ENCODE measurements at regions not wholly inside any gene's neighbourhood (a gene's known extent, or its start where the extent isn't known, plus 50 kb on each side); places are given as distances from the start of the nearest gene placed in this dataset.

GRCh38 chr18:2340335-2340734 is 231.0 kb downstream of the METTL4 start:
- Histone ChIP-seq H3K27me3 (replicated peaks) (no peaks in the 10 kb centered on the region), H3K36me3 (replicated peaks) (no peaks in the 10 kb centered on the region), H3K27ac (no peak overlapping the region), H3K4me3 (ENCODE audit: low read depth, low read length) (no peak overlapping the region)
- DNase-seq, result no peak
- in situ Hi-C loops (cut with HindIII; ENCODE audit: low pct_ligation_motif_present, low sequenced_read_pairs), result no loop called here
- no peak for TF ChIP-seq CTCF (IDR thresholded peaks at IDR 0.05; ENCODE audit: low read depth, low read length, missing control alignments)

GRCh38 chr18:2348003-2348402 is 223.3 kb downstream of the METTL4 start:
- DNase-seq, result no peak
- no peaks in the 10 kb centered on the region for H3K36me3 ChIP-seq (replicated peaks)
- no peak overlapping the region for H3K4me3 ChIP-seq (ENCODE audit: low read depth, low read length)
- H3K27ac ChIP-seq, result no peak overlapping the region
- TF ChIP-seq CTCF (IDR thresholded peaks at IDR 0.05; ENCODE audit: low read depth, low read length, missing control alignments), result no peak
- in situ Hi-C loops (cut with HindIII; ENCODE audit: low pct_ligation_motif_present, low sequenced_read_pairs), result no loop called here
- H3K27me3 ChIP-seq (replicated peaks), result no peaks in the 10 kb centered on the region

- no peak overlapping the region for H3K4me3 ChIP-seq (ENCODE audit: low read depth, low read length)
- H3K36me3 ChIP-seq (replicated peaks), result no peaks in the 10 kb centered on the region
- in situ Hi-C loops (cut with HindIII; ENCODE audit: low pct_ligation_motif_present, low sequenced_read_pairs), result no loop called here
- no peak for TF ChIP-seq CTCF (IDR thresholded peaks at IDR 0.05; ENCODE audit: low read depth, low read length, missing control alignments)
- H3K27me3 ChIP-seq (replicated peaks), result no peaks in the 10 kb centered on the region
- no peak for DNase-seq
- no peak overlapping the region for H3K27ac ChIP-seq
These were observed 220.0 kb downstream of the METTL4 start for GRCh38 chr18:2351126-2351850.

- Histone ChIP-seq H3K27me3 (replicated peaks) (no peaks in the 10 kb centered on the region), H3K27ac (no peak overlapping the region), H3K36me3 (replicated peaks) (no peaks in the 10 kb centered on the region), H3K4me3 (ENCODE audit: low read depth, low read length) (no peak overlapping the region)
- in situ Hi-C loops (cut with HindIII; ENCODE audit: low pct_ligation_motif_present, low sequenced_read_pairs), result no loop called here
- TF ChIP-seq CTCF (IDR thresholded peaks at IDR 0.05; ENCODE audit: low read depth, low read length, missing control alignments), result no peak
- no peak for DNase-seq
These were observed 217.0 kb downstream of the METTL4 start for GRCh38 chr18:2354292-2354691.

GRCh38 chr18:2356906-2357305 is 214.4 kb downstream of the METTL4 start:
- Histone ChIP-seq H3K27me3 (replicated peaks) (no peaks in the 10 kb centered on the region), H3K4me3 (ENCODE audit: low read depth, low read length) (no peak overlapping the region), H3K27ac (no peak overlapping the region), H3K36me3 (replicated peaks) (no peaks in the 10 kb centered on the region)
- no peak for DNase-seq
- no peak for TF ChIP-seq CTCF (IDR thresholded peaks at IDR 0.05; ENCODE audit: low read depth, low read length, missing control alignments)
- in situ Hi-C loops (cut with HindIII; ENCODE audit: low pct_ligation_motif_present, low sequenced_read_pairs), result no loop called here

- no peak for DNase-seq
- no peak for TF ChIP-seq CTCF (IDR thresholded peaks at IDR 0.05; ENCODE audit: low read depth, low read length, missing control alignments)
- in situ Hi-C loops (cut with HindIII; ENCODE audit: low pct_ligation_motif_present, low sequenced_read_pairs), result no loop called here
- Histone ChIP-seq H3K36me3 (replicated peaks) (no peaks in the 10 kb centered on the region), H3K27me3 (replicated peaks) (no peaks in the 10 kb centered on the region), H3K27ac (no peak overlapping the region), H3K4me3 (ENCODE audit: low read depth, low read length) (no peak overlapping the region)
These were observed 210.4 kb downstream of the METTL4 start for GRCh38 chr18:2360861-2361260.
